ENCODE measurements at regions not wholly inside any gene's neighbourhood (a gene's known extent, or its start where the extent isn't known, plus 50 kb on each side); places are given as distances from the start of the nearest gene placed in this dataset.

DNA sequence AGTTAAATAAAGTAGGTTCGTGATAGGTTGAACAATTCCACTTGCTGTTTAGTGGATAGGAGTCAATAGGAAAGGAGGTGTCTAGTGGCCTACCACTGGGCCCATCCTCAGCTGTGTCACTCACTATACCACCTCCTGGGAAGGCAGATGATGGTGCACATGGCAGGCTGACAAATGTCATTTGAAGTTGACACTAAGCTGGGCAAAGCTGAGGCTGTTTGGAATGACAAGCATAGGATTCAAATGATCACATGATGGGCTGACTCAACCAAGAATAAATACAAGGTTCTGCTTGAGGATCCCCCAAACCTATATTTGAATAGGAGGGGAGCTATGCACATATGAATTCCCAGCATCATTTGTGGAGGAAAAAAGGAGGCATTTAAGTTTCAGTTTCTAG, 489.8 kb downstream of the RPS24 start:
- H3K4me3 ChIP-seq (ENCODE audit: low read length): no peak overlapping the region
- H3K4me1 ChIP-seq (ENCODE audit: control insufficient read depth, insufficient read depth, low read length): peaks cover 37% of the 10 kb centered on the region
- H3K27me3 ChIP-seq (replicated peaks; ENCODE audit: control insufficient read depth, insufficient read depth, low read length): no peaks in the 10 kb centered on the region
- no peaks in the 10 kb centered on the region for H3K9me3 ChIP-seq (ENCODE audit: control insufficient read depth, low read length)
- no peaks in the 10 kb centered on the region for H3K36me3 ChIP-seq (ENCODE audit: control insufficient read depth, insufficient read depth, low read length, severe bottlenecking)
- H3K9ac ChIP-seq (ENCODE audit: low read length): no peak overlapping the region
- no peak for DNase-seq (ENCODE audit: low read depth)

GRCh38 chr10:78524342-78524741, 490.7 kb downstream of the RPS24 start:
- Histone ChIP-seq H3K27me3 (replicated peaks; ENCODE audit: control insufficient read depth, insufficient read depth, low read length) (no peaks in the 10 kb centered on the region), H3K4me1 (ENCODE audit: control insufficient read depth, insufficient read depth, low read length) (peaks cover 37% of the 10 kb centered on the region), H3K36me3 (ENCODE audit: control insufficient read depth, insufficient read depth, low read length, severe bottlenecking) (no peaks in the 10 kb centered on the region), H3K4me3 (ENCODE audit: low read length) (no peak overlapping the region), H3K9ac (ENCODE audit: low read length) (no peak overlapping the region), H3K9me3 (ENCODE audit: control insufficient read depth, low read length) (no peaks in the 10 kb centered on the region)
- DNase-seq (ENCODE audit: low read depth): no peak

- no peaks in the 10 kb centered on the region for H3K36me3 ChIP-seq (ENCODE audit: control insufficient read depth, insufficient read depth, low read length, severe bottlenecking)
- peak overlapping the region; percentile 64 for H3K9ac ChIP-seq (ENCODE audit: low read length)
- H3K4me3 ChIP-seq (ENCODE audit: low read length): no peak overlapping the region
- H3K9me3 ChIP-seq (ENCODE audit: control insufficient read depth, low read length): no peaks in the 10 kb centered on the region
- H3K27me3 ChIP-seq (replicated peaks; ENCODE audit: control insufficient read depth, insufficient read depth, low read length): no peaks in the 10 kb centered on the region
- peaks cover 37% of the 10 kb centered on the region for H3K4me1 ChIP-seq (ENCODE audit: control insufficient read depth, insufficient read depth, low read length)
- no peak for DNase-seq (ENCODE audit: low read depth)
Measured at GRCh38 chr10:78524941-78525340, 491.3 kb downstream of the RPS24 start.

DNA sequence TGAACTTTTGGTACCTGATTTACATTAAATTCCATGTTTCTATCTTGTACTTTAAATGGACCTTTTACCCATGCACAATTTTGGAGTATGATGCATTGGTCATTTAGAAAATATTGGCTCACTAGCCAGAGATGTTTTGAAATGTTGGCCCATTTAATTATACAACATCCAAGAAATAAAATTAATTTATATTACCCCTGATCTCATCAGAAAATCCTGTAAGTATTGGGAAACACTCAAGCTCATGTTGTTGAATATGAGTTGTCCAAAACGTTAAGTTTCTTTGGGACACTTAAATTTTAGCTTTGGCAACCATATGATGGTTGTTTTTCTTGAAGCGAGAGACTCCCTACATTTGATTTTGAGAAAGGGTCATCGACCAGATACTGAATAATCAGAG, 492.7 kb downstream of the RPS24 start:
- Histone ChIP-seq H3K4me1 (ENCODE audit: control insufficient read depth, insufficient read depth, low read length) (peaks cover 37% of the 10 kb centered on the region), H3K9me3 (ENCODE audit: control insufficient read depth, low read length) (no peaks in the 10 kb centered on the region), H3K4me3 (ENCODE audit: low read length) (no peak overlapping the region), H3K9ac (ENCODE audit: low read length) (peak overlapping the region; percentile 64), H3K36me3 (ENCODE audit: control insufficient read depth, insufficient read depth, low read length, severe bottlenecking) (no peaks in the 10 kb centered on the region), H3K27me3 (replicated peaks; ENCODE audit: control insufficient read depth, insufficient read depth, low read length) (no peaks in the 10 kb centered on the region)
- DNase-seq (ENCODE audit: low read depth): no peak

GRCh38 chr10:78527296-78527695, 493.6 kb downstream of the RPS24 start:
- DNase-seq (ENCODE audit: low read depth): no peak
- Histone ChIP-seq H3K27me3 (replicated peaks; ENCODE audit: control insufficient read depth, insufficient read depth, low read length) (no peaks in the 10 kb centered on the region), H3K4me1 (ENCODE audit: control insufficient read depth, insufficient read depth, low read length) (peaks cover 32% of the 10 kb centered on the region), H3K9ac (ENCODE audit: low read length) (no peak overlapping the region), H3K9me3 (ENCODE audit: control insufficient read depth, low read length) (peaks cover 4% of the 10 kb centered on the region), H3K4me3 (ENCODE audit: low read length) (no peak overlapping the region), H3K36me3 (ENCODE audit: control insufficient read depth, insufficient read depth, low read length, severe bottlenecking) (no peaks in the 10 kb centered on the region)

GRCh38 chr10:78528749-78529204, 495.1 kb downstream of the RPS24 start:
- no peak overlapping the region for H3K4me3 ChIP-seq (ENCODE audit: low read length)
- no peaks in the 10 kb centered on the region for H3K36me3 ChIP-seq (ENCODE audit: control insufficient read depth, insufficient read depth, low read length, severe bottlenecking)
- peaks cover 28% of the 10 kb centered on the region for H3K4me1 ChIP-seq (ENCODE audit: control insufficient read depth, insufficient read depth, low read length)
- H3K9me3 ChIP-seq (ENCODE audit: control insufficient read depth, low read length): peaks cover 4% of the 10 kb centered on the region
- H3K27me3 ChIP-seq (replicated peaks; ENCODE audit: control insufficient read depth, insufficient read depth, low read length): no peaks in the 10 kb centered on the region
- no peak overlapping the region for H3K9ac ChIP-seq (ENCODE audit: low read length)
- DNase-seq (ENCODE audit: low read depth): no peak

DNA sequence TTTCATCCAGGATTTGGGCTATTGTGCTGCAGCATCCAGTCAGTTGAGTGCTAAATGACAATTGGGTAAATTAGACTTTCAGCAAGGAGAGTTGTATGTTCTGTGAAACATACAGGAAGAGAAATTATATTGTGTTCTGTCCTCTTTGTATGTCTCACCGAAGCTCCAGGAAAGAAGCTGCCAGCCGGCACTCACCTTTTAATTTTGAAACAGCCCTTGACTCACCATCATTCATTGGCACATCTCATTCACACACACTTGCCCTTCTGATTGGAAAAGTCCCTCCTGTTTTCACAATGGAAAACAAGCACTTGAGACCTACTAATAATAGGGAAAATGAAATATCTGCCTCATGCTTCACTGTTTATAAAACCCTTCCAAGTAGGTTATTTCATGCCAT, 495.6 kb downstream of the RPS24 start:
- Histone ChIP-seq H3K27me3 (replicated peaks; ENCODE audit: control insufficient read depth, insufficient read depth, low read length) (no peaks in the 10 kb centered on the region), H3K9ac (ENCODE audit: low read length) (no peak overlapping the region), H3K4me3 (ENCODE audit: low read length) (no peak overlapping the region), H3K36me3 (ENCODE audit: control insufficient read depth, insufficient read depth, low read length, severe bottlenecking) (no peaks in the 10 kb centered on the region), H3K4me1 (ENCODE audit: control insufficient read depth, insufficient read depth, low read length) (peaks cover 28% of the 10 kb centered on the region), H3K9me3 (ENCODE audit: control insufficient read depth, low read length) (peaks cover 4% of the 10 kb centered on the region)
- DNase-seq (ENCODE audit: low read depth): no peak

GRCh38 chr10:78531088-78531487, 497.4 kb downstream of the RPS24 start:
- H3K4me1 ChIP-seq (ENCODE audit: control insufficient read depth, insufficient read depth, low read length): peaks cover 13% of the 10 kb centered on the region
- no peak overlapping the region for H3K9ac ChIP-seq (ENCODE audit: low read length)
- peaks cover 4% of the 10 kb centered on the region for H3K9me3 ChIP-seq (ENCODE audit: control insufficient read depth, low read length)
- no peaks in the 10 kb centered on the region for H3K27me3 ChIP-seq (replicated peaks; ENCODE audit: control insufficient read depth, insufficient read depth, low read length)
- DNase-seq (ENCODE audit: low read depth): no peak
- no peak overlapping the region for H3K4me3 ChIP-seq (ENCODE audit: low read length)
- no peaks in the 10 kb centered on the region for H3K36me3 ChIP-seq (ENCODE audit: control insufficient read depth, insufficient read depth, low read length, severe bottlenecking)

DNA sequence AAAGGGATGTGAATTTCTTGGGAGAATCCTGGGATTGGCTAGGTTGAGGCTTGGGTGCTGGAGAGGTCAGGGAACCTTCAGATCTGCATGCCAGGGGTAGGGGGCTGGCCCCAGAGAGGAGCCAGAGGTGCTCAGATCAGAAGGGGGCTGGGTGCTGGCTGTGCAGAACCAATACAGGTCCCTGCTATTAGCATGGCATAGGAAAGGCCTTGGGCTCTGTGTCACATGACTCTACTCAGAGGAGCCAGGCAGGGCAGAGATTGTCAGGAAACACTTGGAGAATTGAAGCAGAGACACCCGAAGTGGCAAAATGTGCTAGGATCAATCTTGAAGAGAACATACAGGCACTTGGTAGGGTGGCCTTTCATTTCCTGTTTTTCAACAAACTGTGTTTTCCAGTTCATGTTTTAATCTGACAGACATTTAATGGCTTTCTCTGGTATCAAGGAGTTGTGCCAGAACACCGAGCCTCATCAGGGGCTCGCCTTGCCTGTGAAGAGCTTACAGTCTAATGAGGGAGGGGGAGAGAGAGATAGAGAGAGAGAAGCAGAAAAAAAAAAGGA, 498.9 kb downstream of the RPS24 start:
- DNase-seq (ENCODE audit: low read depth): no peak
- Histone ChIP-seq H3K4me3 (ENCODE audit: low read length) (no peak overlapping the region), H3K9ac (ENCODE audit: low read length) (no peak overlapping the region), H3K9me3 (ENCODE audit: control insufficient read depth, low read length) (peaks cover 4% of the 10 kb centered on the region), H3K36me3 (ENCODE audit: control insufficient read depth, insufficient read depth, low read length, severe bottlenecking) (no peaks in the 10 kb centered on the region), H3K4me1 (ENCODE audit: control insufficient read depth, insufficient read depth, low read length) (no peaks in the 10 kb centered on the region), H3K27me3 (replicated peaks; ENCODE audit: control insufficient read depth, insufficient read depth, low read length) (no peaks in the 10 kb centered on the region)

DNA sequence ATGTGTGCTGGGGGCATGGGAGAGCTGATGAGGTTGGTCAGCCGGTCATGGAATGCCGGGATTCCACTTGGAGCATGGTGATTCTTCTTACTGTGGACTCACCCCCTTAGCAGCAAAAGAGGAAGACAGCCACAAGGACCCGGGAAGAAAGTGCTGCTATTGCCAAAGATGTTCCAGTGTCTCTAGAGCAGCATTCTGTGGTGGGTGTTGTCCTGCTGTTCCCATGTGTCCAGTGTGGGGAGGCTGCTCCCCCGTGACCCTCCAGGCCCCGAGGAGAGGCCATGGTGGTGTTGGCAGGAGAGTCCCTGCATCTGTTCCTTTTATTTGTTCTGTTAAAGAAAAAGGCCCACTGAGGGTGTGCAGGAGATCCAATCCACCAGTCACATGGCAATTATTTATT, 499.4 kb downstream of the RPS24 start:
- Histone ChIP-seq H3K4me1 (ENCODE audit: control insufficient read depth, insufficient read depth, low read length) (no peaks in the 10 kb centered on the region), H3K4me3 (ENCODE audit: low read length) (no peak overlapping the region), H3K27me3 (replicated peaks; ENCODE audit: control insufficient read depth, insufficient read depth, low read length) (no peaks in the 10 kb centered on the region), H3K9ac (ENCODE audit: low read length) (no peak overlapping the region), H3K36me3 (ENCODE audit: control insufficient read depth, insufficient read depth, low read length, severe bottlenecking) (no peaks in the 10 kb centered on the region), H3K9me3 (ENCODE audit: control insufficient read depth, low read length) (peaks cover 4% of the 10 kb centered on the region)
- no peak for DNase-seq (ENCODE audit: low read depth)

GRCh38 chr10:78533776-78534175, 500.1 kb downstream of the RPS24 start:
- Histone ChIP-seq H3K4me1 (ENCODE audit: control insufficient read depth, insufficient read depth, low read length) (no peaks in the 10 kb centered on the region), H3K4me3 (ENCODE audit: low read length) (no peak overlapping the region), H3K9ac (ENCODE audit: low read length) (no peak overlapping the region), H3K36me3 (ENCODE audit: control insufficient read depth, insufficient read depth, low read length, severe bottlenecking) (no peaks in the 10 kb centered on the region), H3K27me3 (replicated peaks; ENCODE audit: control insufficient read depth, insufficient read depth, low read length) (no peaks in the 10 kb centered on the region), H3K9me3 (ENCODE audit: control insufficient read depth, low read length) (peaks cover 4% of the 10 kb centered on the region)
- no peak for DNase-seq (ENCODE audit: low read depth)

DNA sequence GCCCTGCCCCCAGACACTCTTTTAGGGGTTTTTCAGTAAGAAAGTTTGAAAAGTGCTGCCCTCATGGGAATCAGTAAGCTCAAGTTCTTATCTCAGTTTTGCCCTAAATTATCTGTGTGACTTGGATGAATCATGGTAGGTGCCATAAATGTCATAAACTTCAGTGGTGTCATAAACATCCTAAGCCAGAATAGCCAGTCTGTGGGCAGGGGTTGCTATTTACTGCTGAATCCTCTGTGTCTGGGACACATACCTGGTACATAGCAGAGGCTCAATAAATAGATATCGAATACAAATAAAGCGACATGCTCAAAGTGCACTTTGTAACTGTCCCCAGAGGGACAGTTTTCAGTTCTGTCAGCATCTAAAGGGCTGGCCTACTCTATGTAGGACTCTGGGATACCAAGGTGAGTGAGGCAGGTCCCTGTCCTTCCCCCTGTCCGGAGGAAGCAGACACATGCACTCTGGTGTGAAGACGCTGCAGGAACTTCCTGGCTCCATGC, 502.1 kb downstream of the RPS24 start:
- DNase-seq (ENCODE audit: low read depth): no peak
- peaks cover 15% of the 10 kb centered on the region for H3K4me1 ChIP-seq (ENCODE audit: control insufficient read depth, insufficient read depth, low read length)

More for the DNA sequence above, 502.1 kb downstream of the RPS24 start:
- Histone ChIP-seq H3K9me3 (ENCODE audit: control insufficient read depth, low read length) (peaks cover 4% of the 10 kb centered on the region), H3K9ac (ENCODE audit: low read length) (no peak overlapping the region), H3K27me3 (replicated peaks; ENCODE audit: control insufficient read depth, insufficient read depth, low read length) (no peaks in the 10 kb centered on the region), H3K4me3 (ENCODE audit: low read length) (no peak overlapping the region), H3K36me3 (ENCODE audit: control insufficient read depth, insufficient read depth, low read length, severe bottlenecking) (no peaks in the 10 kb centered on the region)
